HL-60 (cell line): ENCODE measurements at regions not wholly inside any gene's neighbourhood (a gene's known extent, or its start where the extent isn't known, plus 50 kb on each side); places are given as distances from the start of the nearest gene placed in this dataset.

Experiments
- DNase-seq, 2 experiments: peaks; one replicate each; pipeline ENCODE4 v3.0.0-alpha.2; 2010 to 2020; ENCODE audit warnings: low read depth in 1 of 2, low spot score in 1 of 2
- H3K27ac ChIP-seq: fragments of 250-450 bp; sonication (Bioruptor Pico); replicated peaks from 2 replicates; pipeline ENCODE4 v1.5.1; 2020; ENCODE audit warnings: mild to moderate bottlenecking, moderate library complexity
- H3K27me3 ChIP-seq: fragments of 250-450 bp; sonication (Bioruptor Pico); 2 replicates; pipeline ENCODE4 v1.5.1; 2021; ENCODE audit warnings: mild to moderate bottlenecking, moderate library complexity; ENCODE audit not compliant: insufficient read depth, poor library complexity, severe bottlenecking
- H3K4me3 ChIP-seq: replicated peaks from 2 replicates; pipeline ENCODE4 v1.5.1; 2011; ENCODE audit warnings: mild to moderate bottlenecking, control low read depth, low read length; ENCODE audit not compliant: insufficient read depth
- CTCF ChIP-seq: IDR thresholded peaks from one replicate; pipeline ENCODE4 v1.5.1; 2011; ENCODE audit warnings: low read length, control low read depth, inconsistent platforms; ENCODE audit not compliant: insufficient read depth
- GABPA ChIP-seq: IDR thresholded peaks from 2 replicates; pipeline ENCODE4 v1.6.1; 2012; ENCODE audit warnings: low read depth
- POLR2AphosphoS5 ChIP-seq: IDR thresholded peaks from 2 replicates; pipeline ENCODE4 v1.6.1; 2012; ENCODE audit warnings: low read depth
- REST ChIP-seq: IDR thresholded peaks from 2 replicates; pipeline ENCODE4 v1.6.1; 2012; ENCODE audit warnings: low read depth; ENCODE audit not compliant: insufficient replicate concordance
- SPI1 ChIP-seq: IDR thresholded peaks from 2 replicates; pipeline ENCODE4 v1.6.1; 2012; ENCODE audit warnings: low read depth, mild to moderate bottlenecking, borderline replicate concordance

GRCh38 chr13:33644581-33645543, 173.1 kb upstream of the RFC3 start:
- Histone ChIP-seq H3K27me3 (no peaks in the 10 kb centered on the region), H3K4me3 (no peak overlapping the region), H3K27ac (peak overlapping the region; percentile 68)
- TF ChIP-seq POLR2AphosphoS5, result peak; percentile 42
- TF ChIP-seq CTCF, result no peak
- no peak for TF ChIP-seq GABPA
- 0 out of 2 replicates have a peak, but pooled peaks have one; percentile 3 for TF ChIP-seq SPI1
- peak in 1 of 2 experiments; percentile 75 for DNase-seq

GRCh38 chr13:33645591-33646554, 172.1 kb upstream of the RFC3 start:
- no peak for TF ChIP-seq SPI1
- no peak for TF ChIP-seq REST
- no peak for TF ChIP-seq CTCF
- no peak for TF ChIP-seq GABPA
- TF ChIP-seq POLR2AphosphoS5, result no peak
- H3K4me3 ChIP-seq, result no peak overlapping the region
- H3K27me3 ChIP-seq, result no peaks in the 10 kb centered on the region
- DNase-seq, result no peak
- H3K27ac ChIP-seq, result peak overlapping the region; percentile 68

GRCh38 chr13:33649212-33649878, 168.6 kb upstream of the RFC3 start:
- Histone ChIP-seq H3K27me3 (no peaks in the 10 kb centered on the region), H3K27ac (no peak overlapping the region), H3K4me3 (no peak overlapping the region)
- no peak for TF ChIP-seq CTCF
- no peak for TF ChIP-seq SPI1
- TF ChIP-seq POLR2AphosphoS5, result no peak
- TF ChIP-seq REST, result no peak
- no peak for TF ChIP-seq GABPA
- DNase-seq, result no peak
